ENCODE measurements at regions not wholly inside any gene's neighbourhood (a gene's known extent, or its start where the extent isn't known, plus 50 kb on each side); places are given as distances from the start of the nearest gene placed in this dataset.

GRCh38 chr14:48686650-48687049 is 899.5 kb downstream of the RPS29 start:
- FAIRE-seq (no peak), DNase-seq (ENCODE audit: low read depth, low spot score) (no peak)
- H3K9me1 ChIP-seq (ENCODE audit: control insufficient read depth, extremely low read depth, insufficient read depth, low read length) = no peaks in the 10 kb centered on the region
- no peak for TF ChIP-seq EZH2 (IDR thresholded peaks at IDR 0.05; ENCODE audit: low read length)
- TF ChIP-seq, protein P1, sequence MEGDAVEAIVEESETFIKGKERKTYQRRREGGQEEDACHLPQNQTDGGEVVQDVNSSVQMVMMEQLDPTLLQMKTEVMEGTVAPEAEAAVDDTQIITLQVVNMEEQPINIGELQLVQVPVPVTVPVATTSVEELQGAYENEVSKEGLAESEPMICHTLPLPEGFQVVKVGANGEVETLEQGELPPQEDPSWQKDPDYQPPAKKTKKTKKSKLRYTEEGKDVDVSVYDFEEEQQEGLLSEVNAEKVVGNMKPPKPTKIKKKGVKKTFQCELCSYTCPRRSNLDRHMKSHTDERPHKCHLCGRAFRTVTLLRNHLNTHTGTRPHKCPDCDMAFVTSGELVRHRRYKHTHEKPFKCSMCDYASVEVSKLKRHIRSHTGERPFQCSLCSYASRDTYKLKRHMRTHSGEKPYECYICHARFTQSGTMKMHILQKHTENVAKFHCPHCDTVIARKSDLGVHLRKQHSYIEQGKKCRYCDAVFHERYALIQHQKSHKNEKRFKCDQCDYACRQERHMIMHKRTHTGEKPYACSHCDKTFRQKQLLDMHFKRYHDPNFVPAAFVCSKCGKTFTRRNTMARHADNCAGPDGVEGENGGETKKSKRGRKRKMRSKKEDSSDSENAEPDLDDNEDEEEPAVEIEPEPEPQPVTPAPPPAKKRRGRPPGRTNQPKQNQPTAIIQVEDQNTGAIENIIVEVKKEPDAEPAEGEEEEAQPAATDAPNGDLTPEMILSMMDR (optimal IDR thresholded peaks at IDR 0.05 in 1 of 3, IDR thresholded peaks at IDR 0.05 in 1 of 3, conservative IDR thresholded peaks at IDR 0.05 in 1 of 3; ENCODE audit: extremely low read depth in 1 of 3, insufficient read depth in 2 of 3, low read length in 3 of 3) = no peak
- H3K9ac ChIP-seq (ENCODE audit: control insufficient read depth, extremely low read depth, insufficient read depth, low read length) = no peak overlapping the region
- no peaks in the 10 kb centered on the region for H4K20me1 ChIP-seq (ENCODE audit: control insufficient read depth, extremely low read depth, insufficient read depth, low read length)
- H3K79me2 ChIP-seq (ENCODE audit: control insufficient read depth, insufficient read depth, low read length) = no peaks in the 10 kb centered on the region
- no peaks in the 10 kb centered on the region for H3K36me3 ChIP-seq (ENCODE audit: control insufficient read depth in 2 of 2, extremely low read depth in 1 of 2, insufficient read depth in 2 of 2, low read length in 2 of 2)
- no peaks in the 10 kb centered on the region for H3K9me3 ChIP-seq (ENCODE audit: control insufficient read depth, low read depth, low read length)
- H3K27me3 ChIP-seq (ENCODE audit: control insufficient read depth, extremely low read depth, insufficient read depth, low read length) = no peaks in the 10 kb centered on the region
- no peaks in the 10 kb centered on the region for H3K4me1 ChIP-seq (ENCODE audit: control insufficient read depth, extremely low read depth, insufficient read depth, low read length)
- H3K4me3 ChIP-seq (ENCODE audit: control insufficient read depth in 2 of 3, extremely low read depth in 1 of 3, insufficient read depth in 2 of 3, low read depth in 1 of 3, low read length in 3 of 3) = no peak overlapping the region
- no peak overlapping the region for H3K4me2 ChIP-seq (ENCODE audit: control insufficient read depth, extremely low read depth, insufficient read depth, low read depth, low read length)
- dilution Hi-C loops (cut with MboI; ENCODE audit: extremely low pct_ligation_motif_present, low sequenced_read_pairs) = no loop called here
- no peak overlapping the region for H3K27ac ChIP-seq (ENCODE audit: control insufficient read depth, insufficient read depth, low read length)
- no peak overlapping the region for H2AFZ ChIP-seq (ENCODE audit: control insufficient read depth, low read length)

DNA sequence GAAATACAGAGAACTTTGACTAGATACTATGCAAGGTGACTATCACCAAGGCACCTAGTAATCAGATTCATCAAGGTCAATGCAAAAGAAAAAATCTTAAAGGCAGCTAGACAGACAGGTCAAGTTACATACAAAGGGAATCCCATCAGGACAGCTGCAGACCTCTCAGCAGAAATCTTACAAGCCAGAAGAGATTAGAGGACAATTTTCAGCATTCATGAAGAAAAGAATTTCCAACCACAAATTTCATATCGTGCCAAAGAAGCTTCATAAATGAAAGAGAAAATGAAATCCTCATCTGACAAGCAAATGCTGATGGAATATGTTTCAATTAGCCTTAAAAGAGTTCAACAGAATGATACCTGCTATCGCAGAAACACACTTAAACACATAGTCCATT is 913.7 kb downstream of the RPS29 start:
- dilution Hi-C loops (cut with MboI; ENCODE audit: extremely low pct_ligation_motif_present, low sequenced_read_pairs) = no loop called here
- H3K36me3 ChIP-seq (ENCODE audit: control insufficient read depth in 2 of 2, extremely low read depth in 1 of 2, insufficient read depth in 2 of 2, low read length in 2 of 2) = no peaks in the 10 kb centered on the region

More for the DNA sequence above, 913.7 kb downstream of the RPS29 start:
- Histone ChIP-seq H3K27ac (ENCODE audit: control insufficient read depth, insufficient read depth, low read length) (no peak overlapping the region), H2AFZ (ENCODE audit: control insufficient read depth, low read length) (no peak overlapping the region), H3K4me2 (ENCODE audit: control insufficient read depth, extremely low read depth, insufficient read depth, low read depth, low read length) (no peak overlapping the region), H3K4me3 (ENCODE audit: control insufficient read depth in 2 of 3, extremely low read depth in 1 of 3, insufficient read depth in 2 of 3, low read depth in 1 of 3, low read length in 3 of 3) (no peak overlapping the region), H3K9me1 (ENCODE audit: control insufficient read depth, extremely low read depth, insufficient read depth, low read length) (no peaks in the 10 kb centered on the region), H3K4me1 (ENCODE audit: control insufficient read depth, extremely low read depth, insufficient read depth, low read length) (no peaks in the 10 kb centered on the region), H4K20me1 (ENCODE audit: control insufficient read depth, extremely low read depth, insufficient read depth, low read length) (no peaks in the 10 kb centered on the region), H3K27me3 (ENCODE audit: control insufficient read depth, extremely low read depth, insufficient read depth, low read length) (no peaks in the 10 kb centered on the region), H3K79me2 (ENCODE audit: control insufficient read depth, insufficient read depth, low read length) (no peaks in the 10 kb centered on the region), H3K9me3 (ENCODE audit: control insufficient read depth, low read depth, low read length) (peaks cover 4% of the 10 kb centered on the region), H3K9ac (ENCODE audit: control insufficient read depth, extremely low read depth, insufficient read depth, low read length) (no peak overlapping the region)
- no peak for TF ChIP-seq EZH2 (IDR thresholded peaks at IDR 0.05; ENCODE audit: low read length)
- TF ChIP-seq, protein P1 (optimal IDR thresholded peaks at IDR 0.05 in 1 of 3, IDR thresholded peaks at IDR 0.05 in 1 of 3, conservative IDR thresholded peaks at IDR 0.05 in 1 of 3; ENCODE audit: extremely low read depth in 1 of 3, insufficient read depth in 2 of 3, low read length in 3 of 3) = no peak
- DNase-seq (ENCODE audit: low read depth, low spot score) (no peak), FAIRE-seq (no peak)
